GM18508 (cell line): ENCODE measurements at regions not wholly inside any gene's neighbourhood (a gene's known extent, or its start where the extent isn't known, plus 50 kb on each side); places are given as distances from the start of the nearest gene placed in this dataset.

Source experiments
- ATAC-seq: cut with Tn5 transposase; IDR thresholded peaks from one replicate; pipeline ENCODE4 v1.9.1; 2021; ENCODE audit warnings: moderate number of reproducible peaks; ENCODE audit not compliant: insufficient read depth, unreplicated experiment

DNA sequence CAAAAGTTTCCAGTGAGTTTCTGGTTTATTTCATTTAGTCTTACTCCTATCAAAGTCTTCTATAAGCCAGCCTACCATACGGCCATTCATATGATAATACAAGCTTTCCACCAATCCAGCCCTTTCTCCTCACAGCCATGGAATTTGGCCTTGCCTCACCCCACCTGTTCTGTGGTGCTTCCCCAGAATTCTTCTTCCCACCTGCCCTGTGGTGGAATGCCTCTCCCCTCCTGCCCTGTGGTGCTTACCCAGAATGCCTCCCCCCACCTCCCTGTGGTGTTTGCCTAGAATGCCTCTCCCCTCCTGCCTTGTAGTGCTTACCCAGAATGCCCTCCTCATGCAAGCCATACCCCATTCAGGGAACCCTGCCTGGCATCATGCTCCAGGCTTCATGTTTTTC is 90.3 kb upstream of the APC start:
- no peak for ATAC-seq

DNA sequence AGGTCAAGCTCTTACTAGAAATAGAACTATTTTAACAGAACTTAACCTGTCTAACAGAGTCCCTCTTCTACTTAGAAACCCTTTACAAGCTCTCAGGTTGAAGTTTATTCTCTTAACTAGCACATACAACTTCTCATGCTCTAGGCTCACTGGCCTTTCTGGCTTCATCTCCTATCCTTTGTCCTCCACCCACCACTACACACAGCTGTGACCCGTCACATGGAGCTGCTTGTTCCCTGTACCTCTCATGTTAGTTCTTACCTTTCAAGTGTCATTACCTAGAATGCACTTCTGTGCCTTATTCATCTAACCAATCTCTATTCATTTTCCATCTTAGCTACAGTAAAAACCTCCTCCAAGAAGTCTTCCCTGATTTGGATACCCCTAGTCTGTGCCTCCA is 89.4 kb upstream of the APC start:
- no peak for ATAC-seq

- no peak for ATAC-seq
These were observed 87.8 kb upstream of the APC start for GRCh38 chr5:112649882-112650281.

- ATAC-seq: no peak
These were observed 84.0 kb upstream of the APC start for GRCh38 chr5:112653638-112654205.

- no peak for ATAC-seq
These were observed 82.2 kb upstream of the APC start for GRCh38 chr5:112655513-112655912.

DNA sequence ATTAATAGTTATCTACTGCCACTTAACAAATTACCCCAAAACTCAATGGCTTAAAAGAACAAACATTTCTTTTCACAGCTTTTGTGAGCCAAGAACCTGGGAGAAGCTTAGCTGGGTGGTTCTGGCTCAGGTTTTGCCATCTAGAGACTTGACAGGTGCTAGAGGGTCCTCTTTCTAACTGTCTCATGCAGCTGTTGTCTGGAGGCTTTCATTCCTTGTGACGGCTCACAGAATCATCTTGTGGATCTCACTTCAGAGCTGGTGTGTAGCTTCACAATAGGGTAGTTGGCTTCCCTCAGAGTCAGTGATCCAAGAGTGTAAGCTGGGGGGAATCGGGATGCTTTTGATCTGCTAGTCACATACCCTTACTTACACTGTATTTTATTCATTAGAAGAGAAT is 81.2 kb upstream of the APC start:
- no peak for ATAC-seq

DNA sequence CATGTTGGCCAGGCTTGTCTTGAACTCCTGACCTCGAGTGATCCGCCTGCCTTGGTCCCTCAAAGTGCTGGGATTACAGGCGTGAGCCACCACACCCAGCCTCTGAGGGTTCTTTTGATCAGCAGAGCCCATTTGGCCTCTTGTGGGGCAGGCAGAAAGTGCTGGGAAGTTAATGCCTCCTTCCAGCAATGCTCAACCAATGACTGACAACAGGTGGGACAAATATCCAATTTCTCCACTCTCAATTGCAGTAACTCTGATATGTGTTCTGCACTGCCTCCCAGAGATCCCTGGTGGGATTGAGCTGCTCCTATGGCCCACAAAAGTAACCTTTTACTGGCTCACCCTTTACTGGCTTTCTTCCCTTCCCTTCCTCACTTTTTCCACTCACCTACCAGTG is 79.9 kb upstream of the APC start:
- no peak for ATAC-seq

GRCh38 chr5:112660359-112660758 is 77.3 kb upstream of the APC start:
- ATAC-seq: no peak

GRCh38 chr5:112663146-112663545 is 74.5 kb upstream of the APC start:
- ATAC-seq: no peak

DNA sequence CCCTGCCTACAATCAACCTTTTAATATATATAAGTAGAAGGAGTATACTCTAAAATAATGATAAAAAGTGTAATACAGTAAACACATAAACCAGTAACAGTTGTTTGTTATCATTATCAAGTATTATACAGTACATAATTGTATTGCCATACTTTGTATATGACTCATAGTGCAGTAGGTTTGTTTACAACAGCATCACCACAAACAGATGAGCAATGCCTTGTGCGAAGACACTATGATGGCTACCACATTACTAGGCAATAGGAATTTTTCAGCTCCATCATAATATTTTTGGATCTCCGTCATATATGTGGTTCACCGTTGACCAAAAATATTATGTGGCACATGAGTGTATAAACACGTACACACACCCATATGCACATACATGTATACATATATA is 69.7 kb upstream of the APC start:
- ATAC-seq: no peak

DNA sequence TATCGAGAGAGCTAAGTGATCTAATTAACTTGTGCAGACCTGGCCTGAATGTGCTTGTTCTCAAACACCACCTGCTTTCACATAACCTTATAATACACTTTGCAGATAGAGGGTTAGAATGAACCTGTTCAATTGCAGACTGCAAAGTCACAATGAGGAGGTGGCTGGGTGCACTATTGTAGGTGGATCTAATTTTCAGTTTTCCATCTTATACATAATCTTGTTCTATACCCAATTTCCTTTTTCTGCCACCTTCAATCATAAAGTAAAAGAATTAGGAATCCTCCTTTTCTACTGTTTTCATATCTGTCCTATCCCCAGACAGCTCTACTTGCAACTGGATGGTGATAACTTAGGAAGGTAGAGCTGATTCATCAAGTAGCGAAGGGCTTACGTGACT is 68.8 kb upstream of the APC start:
- no peak for ATAC-seq

GRCh38 chr5:112669328-112669963 is 68.2 kb upstream of the APC start:
- ATAC-seq: no peak

DNA sequence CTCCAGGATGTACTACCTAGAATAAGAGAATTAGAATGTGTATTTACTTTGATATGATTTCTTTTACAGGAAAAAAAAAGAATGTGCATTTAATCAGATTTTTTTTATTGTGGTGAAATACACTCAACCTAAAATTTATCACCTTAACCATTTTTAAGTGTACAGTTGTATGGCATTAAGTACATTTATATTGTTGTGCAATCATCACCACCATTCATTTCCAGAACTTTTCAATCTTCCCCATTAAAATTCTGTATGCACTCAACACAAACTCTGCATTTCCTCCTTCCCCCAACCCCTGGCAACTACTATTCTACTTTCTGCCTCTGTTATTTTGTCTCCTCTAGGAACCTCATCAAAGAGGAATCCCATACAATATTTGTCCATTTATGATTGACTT is 66.0 kb upstream of the APC start:
- ATAC-seq: no peak

GRCh38 chr5:112681481-112681908 is 56.2 kb upstream of the APC start:
- no peak for ATAC-seq

DNA sequence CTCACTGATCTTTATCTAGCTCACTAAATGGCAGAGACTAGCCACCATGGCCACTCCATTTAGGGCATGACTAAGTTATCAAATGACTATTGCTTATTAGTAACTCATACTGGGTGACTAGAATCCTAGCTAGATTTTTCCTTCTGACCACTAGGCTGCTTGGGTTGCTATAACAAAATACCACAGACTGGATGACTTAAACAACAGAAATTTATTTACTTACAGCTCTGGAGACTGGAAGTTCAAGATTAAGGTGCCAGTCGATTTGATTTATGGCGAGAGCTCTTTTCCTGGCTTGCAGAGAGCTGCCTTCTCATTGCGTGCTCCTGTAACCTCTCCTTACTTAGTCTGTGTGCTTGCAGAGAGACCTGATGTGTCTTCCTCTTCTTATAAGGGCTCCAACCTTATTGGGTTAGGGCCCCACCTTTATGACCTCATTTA is 55.0 kb upstream of the APC start:
- ATAC-seq: no peak

- ATAC-seq: no peak
These were observed 53.6 kb upstream of the APC start for GRCh38 chr5:112684121-112684520.

DNA sequence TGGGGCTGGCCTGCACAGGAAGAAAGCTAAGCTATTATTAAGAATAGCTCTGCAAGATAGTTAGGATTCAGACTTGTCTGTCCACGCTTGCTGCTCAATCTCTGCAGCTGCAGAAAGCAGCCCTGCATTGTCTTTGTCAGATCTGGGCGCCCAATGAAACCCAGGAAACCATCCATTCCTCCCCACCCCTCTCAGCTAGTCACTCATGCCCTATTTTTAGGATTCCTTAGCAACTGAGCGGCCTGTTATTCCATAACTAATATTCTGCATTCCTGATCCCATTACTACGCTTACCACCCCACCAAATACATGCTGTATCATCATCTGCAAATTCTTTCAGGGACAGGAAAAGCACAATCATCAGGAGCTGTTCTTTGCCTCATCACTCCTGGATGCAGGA is 52.9 kb upstream of the APC start:
- ATAC-seq: no peak

- ATAC-seq: no peak
These were observed 52.3 kb upstream of the APC start for GRCh38 chr5:112685386-112685785.

DNA sequence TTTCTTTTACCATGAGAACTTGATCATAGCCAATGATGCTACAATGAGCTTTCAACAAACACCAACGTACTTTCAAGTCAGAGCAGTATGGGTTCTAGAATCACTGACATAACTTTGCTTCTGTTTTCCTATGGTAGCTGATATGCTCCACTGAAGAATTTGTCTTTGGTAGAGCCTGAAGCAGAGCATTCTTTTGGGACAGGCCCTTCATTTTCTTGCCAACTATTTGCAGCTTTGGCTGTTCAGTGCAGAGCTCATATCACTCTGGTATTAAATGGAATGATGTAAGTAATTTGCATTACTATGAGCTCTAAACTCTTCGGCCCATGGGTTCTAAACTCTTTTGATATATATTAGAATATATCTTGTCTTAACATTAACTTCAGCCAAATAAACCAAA is 51.8 kb upstream of the APC start:
- ATAC-seq: no peak

DNA sequence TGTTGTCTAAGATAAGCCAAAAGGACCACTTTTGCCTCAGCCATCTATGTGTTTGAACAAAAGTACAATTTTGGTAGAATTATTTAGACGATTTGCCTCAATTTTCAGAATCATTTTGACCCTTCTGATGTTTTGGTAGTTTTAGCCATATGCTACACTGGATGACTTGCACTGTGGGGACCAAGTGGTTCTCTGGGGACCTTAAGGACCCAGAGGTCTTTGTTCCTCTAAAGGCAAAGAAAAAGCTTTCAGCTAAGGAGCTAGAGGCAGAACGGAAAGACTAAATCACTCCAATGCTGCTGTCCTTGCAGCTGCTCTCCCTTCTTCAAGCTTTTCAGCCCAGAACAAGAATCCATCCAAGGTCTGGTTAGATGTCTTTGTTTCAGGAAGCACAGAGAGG is 51.0 kb upstream of the APC start:
- ATAC-seq: no peak

DNA sequence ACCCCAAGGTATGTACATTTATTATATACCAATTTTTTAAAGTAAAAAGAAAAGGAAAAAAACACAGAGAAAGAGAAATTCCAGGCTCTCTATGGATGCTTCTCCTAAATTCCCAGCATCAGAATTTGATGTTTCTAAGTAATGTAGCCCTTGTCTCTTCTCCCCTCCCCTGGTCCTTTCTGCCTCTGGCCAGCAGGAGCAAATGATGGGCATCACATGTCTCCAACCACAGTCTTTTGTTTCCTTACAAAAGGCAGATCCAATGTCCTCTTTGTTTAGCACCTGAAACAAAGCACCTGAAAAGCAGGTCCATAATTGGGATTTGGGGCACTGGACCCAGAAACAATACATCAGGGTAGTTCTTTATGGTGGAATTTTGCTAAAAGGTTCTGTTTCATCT is 50.4 kb upstream of the APC start:
- no peak for ATAC-seq
